Right lobe of liver (tissue), 6 donors: ENCODE measurements at regions not wholly inside any gene's neighbourhood (a gene's known extent, or its start where the extent isn't known, plus 50 kb on each side); places are given as distances from the start of the nearest gene placed in this dataset.

Experiments used
- ATAC-seq, 4 donors: fragments of 200-7000 bp; cut with Tn5 transposase; one replicate each; pipeline ENCODE4 v1.9.1; 2020; ENCODE audit warnings: mild to moderate bottlenecking in 4 of 4, moderate library complexity in 4 of 4
- DNase-seq, 3 donors: peaks; one replicate each; pipeline ENCODE4 v3.0.0-alpha.2; 2020
- H3K27ac ChIP-seq, 3 donors: fragments of 200-600 bp; one replicate each; pipeline ENCODE4 v1.8.0; 2022
- H3K27me3 ChIP-seq, 2 donors: fragments of 200-600 bp; one replicate each; pipeline ENCODE4 v1.8.0; 2022
- H3K36me3 ChIP-seq, 4 donors: fragments of 200-600 bp; sonication (generic) in 1 of 4; one replicate each; pipeline versions ENCODE4 v1.5.1 to v1.8.0; 2017 to 2022; ENCODE audit warnings: control low read depth in 1 of 4
- H3K4me1 ChIP-seq, 4 donors: fragments of 200-600 bp; sonication (generic) in 1 of 4; one replicate each; pipeline versions ENCODE4 v1.5.1 to v1.8.0; 2017 to 2022; ENCODE audit warnings: control low read depth in 1 of 4
- H3K4me3 ChIP-seq, 3 donors: fragments of 200-600 bp; one replicate each; pipeline ENCODE4 v1.8.0; 2022
- H3K9me3 ChIP-seq, 4 donors: fragments of 200-600 bp; sonication (generic) in 1 of 4; one replicate each; pipeline versions ENCODE4 v1.5.1 to v1.8.0; 2017 to 2022; ENCODE audit warnings: control low read depth in 1 of 4
- POLR2A ChIP-seq: fragments of 450-650 bp; IDR thresholded peaks from one replicate; pipeline ENCODE4 v1.6.1; 2017; ENCODE audit warnings: antibody characterized with exemption, mild to moderate bottlenecking
- WGBS: methylation state at CpG from one replicate; pipeline ENCODE4 v1.1.6; 2018; ENCODE audit warnings: low coverage, low lambda C conversion rate; ENCODE audit not compliant: insufficient coverage; ENCODE audit errors: missing lambda C conversion rate; 5-methylcytosine and 5-hydroxymethylcytosine counted together
- intact Hi-C, 2 donors: fragments of 100-400 bp; cut with DNase I; formaldehyde crosslinking; loops; one replicate each; pipeline versions ENCODE4 v1.11.2 to v1.14.1; 2022
- TF ChIP-seq, protein P1 (sequence below), 4 donors: fragments of 200-600 bp in 3 of 4; fragments of 450-650 bp in 1 of 4; IDR thresholded peaks; one replicate each; pipeline versions ENCODE4 v1.5.1 to v1.8.0; 2016 to 2022; ENCODE audit warnings: antibody characterized with exemption in 4 of 4, mild to moderate bottlenecking in 2 of 4
- donor health status: DM: no; HTN: yes; CAD: no.
- donor health status: DM: no; HTN: no; CAD: no.
- donor health status: DM: no; HTN: no; CAD: no.
- donor health status: DM: no; HTN: yes; CAD: no.
- donor health status: DM: no; HTN: yes; CAD: no.

DNA sequence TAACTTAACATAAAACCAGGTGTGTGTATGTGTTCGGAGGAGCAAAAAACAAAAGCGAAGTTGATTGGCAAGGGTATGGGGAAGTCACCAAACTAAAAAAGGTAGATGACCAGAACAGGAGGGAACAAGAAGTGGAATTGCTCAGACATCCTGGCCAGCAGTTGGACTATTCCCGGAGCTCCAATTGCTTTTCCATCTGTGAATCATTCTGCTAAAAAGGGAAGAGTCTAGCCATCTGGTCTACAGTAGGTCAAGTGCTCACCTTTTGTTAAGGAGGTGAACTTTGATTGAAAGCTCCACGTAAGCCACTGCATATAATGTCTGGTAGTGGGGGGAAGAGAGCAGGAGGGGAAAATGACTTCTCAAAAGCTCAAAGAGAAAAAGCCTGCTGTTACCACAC is 50.0 kb upstream of the BET1 start:
- H3K4me1 ChIP-seq: peaks cover 0 to 3% (median 0%) of the 10 kb centered on the region in 4 donors
- no peak for TF ChIP-seq POLR2A
- TF ChIP-seq, protein P1, sequence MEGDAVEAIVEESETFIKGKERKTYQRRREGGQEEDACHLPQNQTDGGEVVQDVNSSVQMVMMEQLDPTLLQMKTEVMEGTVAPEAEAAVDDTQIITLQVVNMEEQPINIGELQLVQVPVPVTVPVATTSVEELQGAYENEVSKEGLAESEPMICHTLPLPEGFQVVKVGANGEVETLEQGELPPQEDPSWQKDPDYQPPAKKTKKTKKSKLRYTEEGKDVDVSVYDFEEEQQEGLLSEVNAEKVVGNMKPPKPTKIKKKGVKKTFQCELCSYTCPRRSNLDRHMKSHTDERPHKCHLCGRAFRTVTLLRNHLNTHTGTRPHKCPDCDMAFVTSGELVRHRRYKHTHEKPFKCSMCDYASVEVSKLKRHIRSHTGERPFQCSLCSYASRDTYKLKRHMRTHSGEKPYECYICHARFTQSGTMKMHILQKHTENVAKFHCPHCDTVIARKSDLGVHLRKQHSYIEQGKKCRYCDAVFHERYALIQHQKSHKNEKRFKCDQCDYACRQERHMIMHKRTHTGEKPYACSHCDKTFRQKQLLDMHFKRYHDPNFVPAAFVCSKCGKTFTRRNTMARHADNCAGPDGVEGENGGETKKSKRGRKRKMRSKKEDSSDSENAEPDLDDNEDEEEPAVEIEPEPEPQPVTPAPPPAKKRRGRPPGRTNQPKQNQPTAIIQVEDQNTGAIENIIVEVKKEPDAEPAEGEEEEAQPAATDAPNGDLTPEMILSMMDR (IDR thresholded peaks at IDR 0.05): no peak
- H3K27me3 ChIP-seq: no peaks in the 10 kb centered on the region
- 57% methylated on average over 4 of the region's 4 CpGs for WGBS
- no peak for DNase-seq
- no peak overlapping the region for H3K27ac ChIP-seq
- H3K9me3 ChIP-seq: no peaks in the 10 kb centered on the region
- no peaks in the 10 kb centered on the region for H3K36me3 ChIP-seq
- ATAC-seq: no peak
- H3K4me3 ChIP-seq: no peak overlapping the region
- intact Hi-C loops: no loop called here

DNA sequence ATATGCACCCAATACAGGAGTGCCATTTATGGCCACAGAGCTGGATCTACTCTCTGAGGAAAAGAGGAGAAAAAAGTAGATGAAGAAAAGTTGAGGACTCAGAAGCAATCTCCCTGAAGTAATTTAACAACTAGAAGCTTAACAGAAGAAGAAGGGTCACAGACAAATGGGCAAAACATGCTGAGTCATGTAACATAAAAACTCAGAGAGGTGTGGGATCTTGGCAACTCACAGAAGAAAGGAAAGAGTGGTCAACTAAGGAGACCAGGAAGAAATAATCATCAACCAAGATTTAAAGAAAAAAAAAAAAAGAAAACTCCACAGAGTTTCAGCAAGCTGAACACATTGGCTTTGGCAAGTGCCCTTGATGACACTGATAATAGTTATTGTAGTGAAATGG is 51.8 kb upstream of the BET1 start:
- Histone ChIP-seq H3K36me3 (no peaks in the 10 kb centered on the region), H3K4me3 (no peak overlapping the region), H3K4me1 (peaks cover 0 to 3% (median 0%) of the 10 kb centered on the region in 4 donors), H3K9me3 (no peaks in the 10 kb centered on the region), H3K27me3 (no peaks in the 10 kb centered on the region), H3K27ac (no peak overlapping the region)
- no peak for DNase-seq
- intact Hi-C loops: no loop called here
- TF ChIP-seq, protein P1 (IDR thresholded peaks at IDR 0.05): no peak
- TF ChIP-seq POLR2A: no peak
- ATAC-seq: no peak

DNA sequence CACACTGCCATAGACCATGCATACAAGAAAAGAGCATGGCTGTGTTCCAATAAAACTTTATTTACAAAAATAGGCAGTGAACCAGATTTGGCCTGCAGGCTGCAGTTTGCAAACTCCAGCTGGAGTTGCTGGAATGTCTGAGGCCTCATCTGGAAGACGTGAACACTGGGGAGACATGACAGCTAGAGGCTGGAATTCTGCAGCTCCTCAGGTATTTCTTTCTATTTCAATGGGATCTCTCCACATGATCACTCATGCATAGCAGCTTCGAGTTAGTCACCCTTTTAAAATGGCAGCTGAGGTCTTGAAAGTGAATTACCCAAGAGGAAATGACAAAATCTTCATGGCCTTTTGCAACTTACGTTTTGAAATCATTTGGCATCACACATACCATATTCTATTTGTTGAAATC is 52.6 kb upstream of the BET1 start:
- TF ChIP-seq POLR2A: no peak
- TF ChIP-seq, protein P1 (IDR thresholded peaks at IDR 0.05): no peak
- 21% methylated on average over 3 of the region's 3 CpGs for WGBS
- Histone ChIP-seq H3K27ac (no peak overlapping the region), H3K36me3 (no peaks in the 10 kb centered on the region), H3K9me3 (no peaks in the 10 kb centered on the region), H3K4me1 (peaks cover 0 to 3% (median 0%) of the 10 kb centered on the region in 4 donors), H3K4me3 (no peak overlapping the region), H3K27me3 (no peaks in the 10 kb centered on the region)
- DNase-seq: no peak
- intact Hi-C loops: no loop called here
- ATAC-seq: no peak

DNA sequence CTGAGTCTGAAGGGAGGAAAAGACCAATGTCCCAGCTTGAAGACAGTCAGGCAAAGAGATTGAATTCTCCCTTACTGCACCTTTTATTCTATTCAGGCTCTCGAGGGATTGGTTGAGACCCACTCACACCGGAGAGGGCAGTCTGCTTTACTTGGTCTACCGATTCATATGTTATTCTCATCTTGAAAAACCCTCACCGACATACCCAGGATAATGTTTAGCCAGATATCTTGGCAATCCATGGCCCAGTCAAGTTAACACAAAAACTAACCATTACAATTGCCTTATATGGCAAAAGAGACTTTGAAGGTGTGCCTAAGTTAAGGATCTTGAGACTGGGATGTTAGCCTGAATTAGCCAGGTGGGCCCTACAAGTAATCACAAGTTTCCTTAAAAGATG is 53.8 kb upstream of the BET1 start:
- no peaks in the 10 kb centered on the region for H3K36me3 ChIP-seq
- 61% methylated on average over 4 of the region's 4 CpGs for WGBS

More for the DNA sequence above, 53.8 kb upstream of the BET1 start:
- no peak overlapping the region for H3K4me3 ChIP-seq
- ATAC-seq (no peak), DNase-seq (no peak)
- TF ChIP-seq POLR2A: no peak
- TF ChIP-seq, protein P1 (IDR thresholded peaks at IDR 0.05): no peak
- no peaks in the 10 kb centered on the region for H3K9me3 ChIP-seq
- peaks cover 0 to 3% (median 0%) of the 10 kb centered on the region in 4 donors for H3K4me1 ChIP-seq
- no peaks in the 10 kb centered on the region for H3K27me3 ChIP-seq
- no peak overlapping the region for H3K27ac ChIP-seq
- intact Hi-C loops: no loop called here
